LNCaP clone FGC (cell line): ENCODE measurements at regions not wholly inside any gene's neighbourhood (a gene's known extent, or its start where the extent isn't known, plus 50 kb on each side); places are given as distances from the start of the nearest gene placed in this dataset.

Experiments used
- DNase-seq: peaks from one replicate; pipeline ENCODE4 v3.0.0-alpha.2; 2011; ENCODE audit warnings: low read depth
- H3K4me3 ChIP-seq: 2 replicates; pipeline ENCODE4 v1.5.1; 2011; ENCODE audit warnings: mild to moderate bottlenecking, low read depth, low read length, control low read depth
- CTCF ChIP-seq: IDR thresholded peaks from 2 replicates; pipeline ENCODE4 v1.5.1; 2012; ENCODE audit warnings: mild to moderate bottlenecking; ENCODE audit not compliant: control insufficient read depth, insufficient read depth; ENCODE audit errors: extremely low read depth

GRCh38 chr5:52457810-52458209, 329.9 kb upstream of the ITGA1 start:
- no peak for DNase-seq
- TF ChIP-seq CTCF = no peak
- no peak overlapping the region for H3K4me3 ChIP-seq

GRCh38 chr5:52466113-52466512, 321.6 kb upstream of the ITGA1 start:
- no peak for DNase-seq
- H3K4me3 ChIP-seq = no peak overlapping the region
- no peak for TF ChIP-seq CTCF

- no peak for TF ChIP-seq CTCF
- H3K4me3 ChIP-seq = no peak overlapping the region
- DNase-seq = no peak
Measured at GRCh38 chr5:52466749-52467520, 320.8 kb upstream of the ITGA1 start.

- H3K4me3 ChIP-seq = no peak overlapping the region
- no peak for DNase-seq
- no peak for TF ChIP-seq CTCF
Measured at GRCh38 chr5:52468976-52469375, 318.7 kb upstream of the ITGA1 start.

- H3K4me3 ChIP-seq = no peak overlapping the region
- no peak for TF ChIP-seq CTCF
- no peak for DNase-seq
Measured at GRCh38 chr5:52469420-52469819, 318.3 kb upstream of the ITGA1 start.

GRCh38 chr5:52469835-52470234, 317.9 kb upstream of the ITGA1 start:
- H3K4me3 ChIP-seq = no peak overlapping the region
- no peak for TF ChIP-seq CTCF
- no peak for DNase-seq

- no peak for TF ChIP-seq CTCF
- DNase-seq = no peak
- H3K4me3 ChIP-seq = no peak overlapping the region
Measured at GRCh38 chr5:52476346-52476745, 311.4 kb upstream of the ITGA1 start.
